ENCODE measurements at regions not wholly inside any gene's neighbourhood (a gene's known extent, or its start where the extent isn't known, plus 50 kb on each side); places are given as distances from the start of the nearest gene placed in this dataset.

DNA sequence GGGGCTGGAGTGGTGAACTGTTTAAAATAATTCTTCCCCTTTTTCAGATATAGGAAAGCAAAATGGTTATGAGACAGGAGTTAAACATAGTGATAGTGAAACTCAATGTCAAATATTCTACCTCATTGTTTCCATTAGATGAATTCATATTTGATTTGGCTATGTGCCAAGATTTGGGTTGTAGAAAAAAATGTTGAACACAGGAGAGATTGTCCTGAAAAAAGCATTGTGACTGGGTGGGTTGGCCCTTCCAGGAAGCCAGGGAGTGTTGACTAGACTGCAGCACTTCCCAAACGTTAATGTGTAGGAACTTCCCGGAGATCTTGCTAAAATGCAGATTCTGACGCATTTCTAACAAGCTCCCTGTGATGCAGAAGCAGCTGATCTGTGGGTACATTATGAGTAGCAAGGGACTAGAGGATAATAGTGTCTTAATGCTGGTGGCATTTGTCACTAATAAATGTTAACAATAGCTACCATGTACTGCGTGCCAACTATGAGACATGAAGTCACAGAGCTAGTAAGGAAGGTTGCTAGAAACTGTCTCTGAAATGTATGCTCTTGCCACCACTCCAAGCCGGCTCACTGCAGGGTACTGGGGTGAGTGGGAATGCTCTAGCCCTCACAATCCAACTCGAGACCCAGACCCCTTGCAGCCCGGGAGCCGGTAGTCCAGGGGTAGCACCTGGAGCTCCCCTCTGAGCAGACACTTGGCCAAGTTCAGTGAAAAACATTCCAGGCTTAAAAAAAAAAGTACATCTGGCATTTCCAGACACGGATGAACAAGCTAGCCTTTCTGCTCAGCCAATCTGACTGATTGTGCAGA is 120.6 kb downstream of the CD47 start:
- intact Hi-C loops (cut with micrococcal nuclease), result loop anchor here (2.0 kb wide), 1 partner anchor 43 kb away; no protein-coding TSS in a partner anchor
- peak; percentile 90 for DNase-seq
- H3K27ac ChIP-seq (ENCODE audit: low read length), result peak overlapping the region; percentile 58
- peaks cover 30% of the 10 kb centered on the region for H3K4me1 ChIP-seq (ENCODE audit: insufficient read depth, low read length)
- BruUV-seq (replicated peaks), result no TSS peak
- H3K9me3 ChIP-seq (ENCODE audit: low read length), result no peaks in the 10 kb centered on the region
- TF ChIP-seq, protein P1, sequence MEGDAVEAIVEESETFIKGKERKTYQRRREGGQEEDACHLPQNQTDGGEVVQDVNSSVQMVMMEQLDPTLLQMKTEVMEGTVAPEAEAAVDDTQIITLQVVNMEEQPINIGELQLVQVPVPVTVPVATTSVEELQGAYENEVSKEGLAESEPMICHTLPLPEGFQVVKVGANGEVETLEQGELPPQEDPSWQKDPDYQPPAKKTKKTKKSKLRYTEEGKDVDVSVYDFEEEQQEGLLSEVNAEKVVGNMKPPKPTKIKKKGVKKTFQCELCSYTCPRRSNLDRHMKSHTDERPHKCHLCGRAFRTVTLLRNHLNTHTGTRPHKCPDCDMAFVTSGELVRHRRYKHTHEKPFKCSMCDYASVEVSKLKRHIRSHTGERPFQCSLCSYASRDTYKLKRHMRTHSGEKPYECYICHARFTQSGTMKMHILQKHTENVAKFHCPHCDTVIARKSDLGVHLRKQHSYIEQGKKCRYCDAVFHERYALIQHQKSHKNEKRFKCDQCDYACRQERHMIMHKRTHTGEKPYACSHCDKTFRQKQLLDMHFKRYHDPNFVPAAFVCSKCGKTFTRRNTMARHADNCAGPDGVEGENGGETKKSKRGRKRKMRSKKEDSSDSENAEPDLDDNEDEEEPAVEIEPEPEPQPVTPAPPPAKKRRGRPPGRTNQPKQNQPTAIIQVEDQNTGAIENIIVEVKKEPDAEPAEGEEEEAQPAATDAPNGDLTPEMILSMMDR (conservative IDR thresholded peaks at IDR 0.05; ENCODE audit: low read depth, low read length), result no peak
- TF ChIP-seq EZH2phosphoT487 (IDR thresholded peaks at IDR 0.05; ENCODE audit: borderline replicate concordance, low read length) (no peak), EZH2 (IDR thresholded peaks at IDR 0.05; ENCODE audit: low read length, unreplicated experiment) (no peak)
- ChIA-PET CTCF (no interaction called here), POLR2A (ENCODE audit: unreplicated experiment) (interaction anchor here (0.8 kb wide), 1 partner anchor 460 kb away, joined by 5 read pairs; no protein-coding TSS in a partner anchor)
- H4K20me1 ChIP-seq (ENCODE audit: low read length), result no peaks in the 10 kb centered on the region
- peak overlapping the region; percentile 60 for H3K4me2 ChIP-seq (ENCODE audit: low read length)
- H3K36me3 ChIP-seq (ENCODE audit: low read depth, low read length), result no peaks in the 10 kb centered on the region
- no peaks in the 10 kb centered on the region for H3F3A ChIP-seq (ENCODE audit: low read length, unreplicated experiment)
- H3K4me3 ChIP-seq (ENCODE audit: low read length), result no peak overlapping the region
- H3K9ac ChIP-seq (ENCODE audit: low read length), result peak overlapping the region; percentile 9; the same call in 1 of the 2 replicates
- peak; percentile 85 for ATAC-seq
- H3K9me2 ChIP-seq (replicated peaks; ENCODE audit: low read length), result no peaks in the 10 kb centered on the region
- no peaks in the 10 kb centered on the region for H3K27me3 ChIP-seq (ENCODE audit: low read length)
- no peaks in the 10 kb centered on the region for H3K79me2 ChIP-seq (ENCODE audit: low read length)
- peak overlapping the region; percentile 48 for H2AFZ ChIP-seq (ENCODE audit: low read length)

DNA sequence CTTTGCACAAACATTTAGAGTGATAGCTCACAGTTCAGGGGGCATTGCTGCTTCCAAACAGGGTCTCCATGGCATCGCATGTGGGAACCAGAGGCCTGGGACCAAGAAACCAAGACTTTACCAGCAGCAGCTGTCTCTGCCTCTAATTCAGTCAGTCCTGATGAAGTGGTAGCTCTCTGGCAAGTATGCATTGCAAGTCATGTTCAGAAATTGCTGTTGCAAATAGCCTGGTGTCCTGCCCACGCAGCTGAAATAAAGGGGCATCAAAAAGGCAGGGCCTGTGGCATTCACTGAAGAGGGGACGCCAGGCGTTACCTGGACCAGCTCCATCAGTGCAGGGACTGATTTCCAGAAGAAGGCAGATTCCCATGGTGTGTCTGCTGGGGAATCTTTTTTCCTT is 121.3 kb downstream of the CD47 start:
- POLR2A ChIA-PET (ENCODE audit: unreplicated experiment), result no interaction called here

More for the DNA sequence above, 121.3 kb downstream of the CD47 start:
- Histone ChIP-seq H3K9me2 (replicated peaks; ENCODE audit: low read length) (no peaks in the 10 kb centered on the region), H3K4me1 (ENCODE audit: insufficient read depth, low read length) (peaks cover 30% of the 10 kb centered on the region), H3K4me2 (ENCODE audit: low read length) (peak overlapping the region; percentile 60), H3K36me3 (ENCODE audit: low read depth, low read length) (no peaks in the 10 kb centered on the region), H3K27me3 (ENCODE audit: low read length) (no peaks in the 10 kb centered on the region), H3K4me3 (ENCODE audit: low read length) (no peak overlapping the region), H3K79me2 (ENCODE audit: low read length) (no peaks in the 10 kb centered on the region), H3K9ac (ENCODE audit: low read length) (peak overlapping the region; percentile 9; the same call in 1 of the 2 replicates), H2AFZ (ENCODE audit: low read length) (no peak overlapping the region), H3K9me3 (ENCODE audit: low read length) (no peaks in the 10 kb centered on the region), H4K20me1 (ENCODE audit: low read length) (no peaks in the 10 kb centered on the region), H3K27ac (ENCODE audit: low read length) (peak overlapping the region; percentile 58), H3F3A (ENCODE audit: low read length, unreplicated experiment) (no peaks in the 10 kb centered on the region)
- CTCF ChIA-PET, result no interaction called here
- no peak for DNase-seq
- intact Hi-C loops (cut with micrococcal nuclease), result no loop called here
- no peak for TF ChIP-seq EZH2phosphoT487 (IDR thresholded peaks at IDR 0.05; ENCODE audit: borderline replicate concordance, low read length)
- no peak for TF ChIP-seq EZH2 (IDR thresholded peaks at IDR 0.05; ENCODE audit: low read length, unreplicated experiment)
- TF ChIP-seq, protein P1 (conservative IDR thresholded peaks at IDR 0.05; ENCODE audit: low read depth, low read length), result no peak
- no TSS peak for BruUV-seq (replicated peaks)
- ATAC-seq, result no peak; the same call in 1 of the 2 replicates

Data from PC-3 (cell line).